ENCODE measurements at regions not wholly inside any gene's neighbourhood (a gene's known extent, or its start where the extent isn't known, plus 50 kb on each side); places are given as distances from the start of the nearest gene placed in this dataset.

GRCh38 chr12:92292016-92292415, 146.4 kb upstream of the BTG1 start:
- H3K4me3 ChIP-seq (ENCODE audit: low read depth, low read length): no peak overlapping the region
- TF ChIP-seq CTCF (conservative IDR thresholded peaks at IDR 0.05; ENCODE audit: low read depth, low read length): no peak
- no peak for DNase-seq (ENCODE audit: low read depth)

- no peak for TF ChIP-seq CTCF (conservative IDR thresholded peaks at IDR 0.05; ENCODE audit: low read depth, low read length)
- DNase-seq (ENCODE audit: low read depth): no peak
- no peak overlapping the region for H3K4me3 ChIP-seq (ENCODE audit: low read depth, low read length)
Observed at GRCh38 chr12:92290886-92291285, 145.2 kb upstream of the BTG1 start.

GRCh38 chr12:92290350-92290695, 144.7 kb upstream of the BTG1 start:
- DNase-seq (ENCODE audit: low read depth): no peak

GRCh38 chr12:92289629-92290349, 144.1 kb upstream of the BTG1 start:
- no peak for DNase-seq (ENCODE audit: low read depth)
- TF ChIP-seq CTCF (conservative IDR thresholded peaks at IDR 0.05; ENCODE audit: low read depth, low read length): no peak

More at GRCh38 chr12:92290350-92290695, 144.7 kb upstream of the BTG1 start:
- no peak overlapping the region for H3K4me3 ChIP-seq (ENCODE audit: low read depth, low read length)
- no peak for TF ChIP-seq CTCF (conservative IDR thresholded peaks at IDR 0.05; ENCODE audit: low read depth, low read length)

GRCh38 chr12:92288561-92288960, 142.9 kb upstream of the BTG1 start:
- TF ChIP-seq CTCF (conservative IDR thresholded peaks at IDR 0.05; ENCODE audit: low read depth, low read length): no peak
- no peak for DNase-seq (ENCODE audit: low read depth)
- no peak overlapping the region for H3K4me3 ChIP-seq (ENCODE audit: low read depth, low read length)

More at GRCh38 chr12:92289629-92290349, 144.1 kb upstream of the BTG1 start:
- H3K4me3 ChIP-seq (ENCODE audit: low read depth, low read length): no peak overlapping the region

GRCh38 chr12:92278378-92278828, 132.8 kb upstream of the BTG1 start:
- no peak for DNase-seq (ENCODE audit: low read depth)
- no peak overlapping the region for H3K4me3 ChIP-seq (ENCODE audit: low read depth, low read length)
- TF ChIP-seq CTCF (conservative IDR thresholded peaks at IDR 0.05; ENCODE audit: low read depth, low read length): no peak

DNA sequence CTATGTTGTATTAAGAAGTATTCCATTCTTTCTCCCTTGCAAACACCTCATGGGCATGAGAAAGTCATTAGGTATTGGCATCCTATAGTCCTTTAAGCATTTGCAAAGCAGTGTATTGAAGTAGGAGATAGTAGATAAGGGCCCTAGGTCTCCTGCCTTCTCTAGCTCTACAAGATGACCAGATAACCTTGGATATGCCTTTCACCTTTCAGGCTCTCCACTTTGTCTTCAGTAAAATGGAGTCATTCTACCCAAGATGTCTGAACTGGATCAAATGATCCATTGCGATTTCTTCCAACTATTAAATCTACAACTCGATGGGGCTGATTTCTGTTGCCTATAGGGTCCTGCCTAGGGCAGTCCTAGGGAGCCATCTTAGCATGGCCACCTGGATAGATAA, 132.1 kb upstream of the BTG1 start:
- DNase-seq (ENCODE audit: low read depth): no peak
- TF ChIP-seq CTCF (conservative IDR thresholded peaks at IDR 0.05; ENCODE audit: low read depth, low read length): no peak
- no peak overlapping the region for H3K4me3 ChIP-seq (ENCODE audit: low read depth, low read length)
